ENCODE measurements at regions not wholly inside any gene's neighbourhood (a gene's known extent, or its start where the extent isn't known, plus 50 kb on each side); places are given as distances from the start of the nearest gene placed in this dataset.
"Not testable (repeated sequence)": the region's sequence is repeated elsewhere in the genome, so short reads cannot be mapped to it uniquely, and the experiment has no call there.

- not testable (repeated sequence) for TF ChIP-seq CTCF, POLR2A (IDR thresholded peaks at IDR 0.05)
Observed at GRCh38 chr2:14904378-14904777, 271.9 kb downstream of the LRATD1 start.
